ENCODE measurements at regions not wholly inside any gene's neighbourhood (a gene's known extent, or its start where the extent isn't known, plus 50 kb on each side); places are given as distances from the start of the nearest gene placed in this dataset.

GRCh38 chr10:31606841-31607240, 287.8 kb downstream of the ZEB1 start:
- TF ChIP-seq, protein P1, sequence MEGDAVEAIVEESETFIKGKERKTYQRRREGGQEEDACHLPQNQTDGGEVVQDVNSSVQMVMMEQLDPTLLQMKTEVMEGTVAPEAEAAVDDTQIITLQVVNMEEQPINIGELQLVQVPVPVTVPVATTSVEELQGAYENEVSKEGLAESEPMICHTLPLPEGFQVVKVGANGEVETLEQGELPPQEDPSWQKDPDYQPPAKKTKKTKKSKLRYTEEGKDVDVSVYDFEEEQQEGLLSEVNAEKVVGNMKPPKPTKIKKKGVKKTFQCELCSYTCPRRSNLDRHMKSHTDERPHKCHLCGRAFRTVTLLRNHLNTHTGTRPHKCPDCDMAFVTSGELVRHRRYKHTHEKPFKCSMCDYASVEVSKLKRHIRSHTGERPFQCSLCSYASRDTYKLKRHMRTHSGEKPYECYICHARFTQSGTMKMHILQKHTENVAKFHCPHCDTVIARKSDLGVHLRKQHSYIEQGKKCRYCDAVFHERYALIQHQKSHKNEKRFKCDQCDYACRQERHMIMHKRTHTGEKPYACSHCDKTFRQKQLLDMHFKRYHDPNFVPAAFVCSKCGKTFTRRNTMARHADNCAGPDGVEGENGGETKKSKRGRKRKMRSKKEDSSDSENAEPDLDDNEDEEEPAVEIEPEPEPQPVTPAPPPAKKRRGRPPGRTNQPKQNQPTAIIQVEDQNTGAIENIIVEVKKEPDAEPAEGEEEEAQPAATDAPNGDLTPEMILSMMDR (IDR thresholded peaks at IDR 0.05; ENCODE audit: borderline replicate concordance, extremely low read depth, low read length, poor library complexity, severe bottlenecking): no peak
- TF ChIP-seq EZH2 (IDR thresholded peaks at IDR 0.05; ENCODE audit: borderline replicate concordance, low read depth, low read length, severe bottlenecking): no peak
